ENCODE measurements at regions not wholly inside any gene's neighbourhood (a gene's known extent, or its start where the extent isn't known, plus 50 kb on each side); places are given as distances from the start of the nearest gene placed in this dataset.

DNA sequence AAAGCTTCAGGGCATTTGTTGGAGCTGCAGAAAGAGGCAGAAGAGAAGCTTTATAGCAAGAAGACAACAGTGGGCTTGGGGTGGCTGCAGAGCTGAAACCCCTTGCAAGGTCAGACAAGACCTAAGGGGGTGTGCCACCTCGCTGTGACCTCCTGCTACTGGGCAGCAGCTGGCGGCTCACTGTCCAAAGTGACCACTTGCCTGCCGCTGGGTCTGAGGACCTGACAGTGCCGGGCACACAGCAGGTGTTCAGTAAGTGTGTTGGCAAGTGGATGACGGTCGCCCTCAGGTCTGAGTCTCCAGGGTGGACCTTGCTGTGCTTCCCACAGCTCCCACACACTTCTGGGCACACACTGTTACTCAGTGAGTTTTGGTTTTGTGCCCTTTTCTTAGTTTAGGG lies 336.5 kb downstream of the C16orf95 start (continued):
- TF ChIP-seq GABPB1 (CRISPR knock-in tag; IDR thresholded peaks at IDR 0.05) (no peak), CREB1 (CRISPR knock-in tag; IDR thresholded peaks at IDR 0.05) (no peak), ZNF416 (CRISPR knock-in tag; IDR thresholded peaks at IDR 0.05) (no peak), ZNF232 (CRISPR knock-in tag; IDR thresholded peaks at IDR 0.05) (no peak)

DNA sequence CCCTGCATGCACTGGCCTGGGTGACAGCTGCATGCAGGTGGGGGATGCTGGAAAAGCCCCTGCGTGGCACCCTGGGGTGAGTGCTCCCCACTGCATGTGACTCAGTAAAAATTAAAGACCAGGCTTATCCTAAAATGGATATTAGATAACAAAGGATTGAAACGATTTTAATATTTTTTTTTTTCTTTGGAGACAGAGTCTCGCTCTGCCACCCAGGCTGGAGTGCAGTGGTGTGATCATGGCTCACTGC lies 334.9 kb downstream of the C16orf95 start:
- H3K4me1 Mint-ChIP-seq: peaks cover 8% of the 10 kb centered on the region
- no peak for TF ChIP-seq RELA (CRISPR knock-in tag; IDR thresholded peaks at IDR 0.05; ENCODE audit: borderline replicate concordance)
- TF ChIP-seq ZBTB21 (CRISPR knock-in tag; IDR thresholded peaks at IDR 0.05; ENCODE audit: borderline replicate concordance): no peak
- no peak for TF ChIP-seq NR2C2 (CRISPR knock-in tag; IDR thresholded peaks at IDR 0.05)
- no peak for TF ChIP-seq ESRRA (CRISPR knock-in tag; IDR thresholded peaks at IDR 0.05; ENCODE audit: borderline replicate concordance)
- no peak for TF ChIP-seq ZNF396 (CRISPR knock-in tag; IDR thresholded peaks at IDR 0.05; ENCODE audit: borderline replicate concordance)
- no peak for TF ChIP-seq TP53 (CRISPR knock-in tag; IDR thresholded peaks at IDR 0.05)
- TF ChIP-seq ATF1 (CRISPR knock-in tag; IDR thresholded peaks at IDR 0.05): no peak
- no peak for ATAC-seq
- no peaks in the 10 kb centered on the region for H3K27me3 Mint-ChIP-seq (ENCODE audit: low read depth)
- ChIA-PET CTCF (no interaction called here), POLR2A (no interaction called here)
- DNase-seq (ENCODE audit: low spot score): no peak
- no peaks in the 10 kb centered on the region for H3K9me3 Mint-ChIP-seq
- H3K27ac Mint-ChIP-seq: no peak overlapping the region
- no peaks in the 10 kb centered on the region for H3K36me3 Mint-ChIP-seq
- no peak overlapping the region for H3K4me3 Mint-ChIP-seq

DNA sequence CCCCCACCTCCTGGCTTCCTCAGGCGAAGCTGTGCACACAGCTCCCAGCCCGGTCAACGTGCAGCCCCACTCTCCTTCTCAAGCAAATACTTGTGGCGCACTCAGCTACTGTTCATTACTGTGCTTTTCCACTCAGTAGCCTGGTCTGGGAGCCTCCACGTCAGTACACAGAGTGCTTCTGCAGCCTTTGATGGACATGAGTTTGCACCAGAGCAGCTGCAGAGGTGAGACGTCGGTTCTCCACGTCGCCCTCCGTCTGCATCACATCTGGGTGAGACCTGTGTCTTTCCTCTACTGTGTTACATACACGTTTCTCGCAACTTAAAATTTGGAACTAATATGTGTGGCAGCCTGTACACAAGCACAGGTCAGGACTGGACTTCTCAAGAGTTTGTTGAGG lies 334.3 kb downstream of the C16orf95 start:
- TF ChIP-seq GRHL2 (CRISPR knock-in tag; IDR thresholded peaks at IDR 0.05; ENCODE audit: insufficient replicate concordance, severe bottlenecking): no peak
- no peak for TF ChIP-seq SP1 (CRISPR knock-in tag; conservative IDR thresholded peaks at IDR 0.05)
- TF ChIP-seq OVOL2 (CRISPR knock-in tag; IDR thresholded peaks at IDR 0.05; ENCODE audit: borderline replicate concordance): no peak
- no peak for TF ChIP-seq GTF2I (CRISPR knock-in tag; conservative IDR thresholded peaks at IDR 0.05)
- TF ChIP-seq, protein P1, sequence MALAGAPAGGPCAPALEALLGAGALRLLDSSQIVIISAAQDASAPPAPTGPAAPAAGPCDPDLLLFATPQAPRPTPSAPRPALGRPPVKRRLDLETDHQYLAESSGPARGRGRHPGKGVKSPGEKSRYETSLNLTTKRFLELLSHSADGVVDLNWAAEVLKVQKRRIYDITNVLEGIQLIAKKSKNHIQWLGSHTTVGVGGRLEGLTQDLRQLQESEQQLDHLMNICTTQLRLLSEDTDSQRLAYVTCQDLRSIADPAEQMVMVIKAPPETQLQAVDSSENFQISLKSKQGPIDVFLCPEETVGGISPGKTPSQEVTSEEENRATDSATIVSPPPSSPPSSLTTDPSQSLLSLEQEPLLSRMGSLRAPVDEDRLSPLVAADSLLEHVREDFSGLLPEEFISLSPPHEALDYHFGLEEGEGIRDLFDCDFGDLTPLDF (CRISPR knock-in tag; IDR thresholded peaks at IDR 0.05): no peak
- TF ChIP-seq, protein P2, sequence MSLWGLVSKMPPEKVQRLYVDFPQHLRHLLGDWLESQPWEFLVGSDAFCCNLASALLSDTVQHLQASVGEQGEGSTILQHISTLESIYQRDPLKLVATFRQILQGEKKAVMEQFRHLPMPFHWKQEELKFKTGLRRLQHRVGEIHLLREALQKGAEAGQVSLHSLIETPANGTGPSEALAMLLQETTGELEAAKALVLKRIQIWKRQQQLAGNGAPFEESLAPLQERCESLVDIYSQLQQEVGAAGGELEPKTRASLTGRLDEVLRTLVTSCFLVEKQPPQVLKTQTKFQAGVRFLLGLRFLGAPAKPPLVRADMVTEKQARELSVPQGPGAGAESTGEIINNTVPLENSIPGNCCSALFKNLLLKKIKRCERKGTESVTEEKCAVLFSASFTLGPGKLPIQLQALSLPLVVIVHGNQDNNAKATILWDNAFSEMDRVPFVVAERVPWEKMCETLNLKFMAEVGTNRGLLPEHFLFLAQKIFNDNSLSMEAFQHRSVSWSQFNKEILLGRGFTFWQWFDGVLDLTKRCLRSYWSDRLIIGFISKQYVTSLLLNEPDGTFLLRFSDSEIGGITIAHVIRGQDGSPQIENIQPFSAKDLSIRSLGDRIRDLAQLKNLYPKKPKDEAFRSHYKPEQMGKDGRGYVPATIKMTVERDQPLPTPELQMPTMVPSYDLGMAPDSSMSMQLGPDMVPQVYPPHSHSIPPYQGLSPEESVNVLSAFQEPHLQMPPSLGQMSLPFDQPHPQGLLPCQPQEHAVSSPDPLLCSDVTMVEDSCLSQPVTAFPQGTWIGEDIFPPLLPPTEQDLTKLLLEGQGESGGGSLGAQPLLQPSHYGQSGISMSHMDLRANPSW (CRISPR knock-in tag; conservative IDR thresholded peaks at IDR 0.05; ENCODE audit: low read depth): no peak
- no peak for TF ChIP-seq JAZF1 (CRISPR knock-in tag; IDR thresholded peaks at IDR 0.05)
- no peak for TF ChIP-seq ZNF263 (CRISPR knock-in tag; IDR thresholded peaks at IDR 0.05; ENCODE audit: low read depth)
- TF ChIP-seq, protein P3, sequence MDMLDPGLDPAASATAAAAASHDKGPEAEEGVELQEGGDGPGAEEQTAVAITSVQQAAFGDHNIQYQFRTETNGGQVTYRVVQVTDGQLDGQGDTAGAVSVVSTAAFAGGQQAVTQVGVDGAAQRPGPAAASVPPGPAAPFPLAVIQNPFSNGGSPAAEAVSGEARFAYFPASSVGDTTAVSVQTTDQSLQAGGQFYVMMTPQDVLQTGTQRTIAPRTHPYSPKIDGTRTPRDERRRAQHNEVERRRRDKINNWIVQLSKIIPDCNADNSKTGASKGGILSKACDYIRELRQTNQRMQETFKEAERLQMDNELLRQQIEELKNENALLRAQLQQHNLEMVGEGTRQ (CRISPR knock-in tag; IDR thresholded peaks at IDR 0.05): no peak
- TF ChIP-seq, protein P4, sequence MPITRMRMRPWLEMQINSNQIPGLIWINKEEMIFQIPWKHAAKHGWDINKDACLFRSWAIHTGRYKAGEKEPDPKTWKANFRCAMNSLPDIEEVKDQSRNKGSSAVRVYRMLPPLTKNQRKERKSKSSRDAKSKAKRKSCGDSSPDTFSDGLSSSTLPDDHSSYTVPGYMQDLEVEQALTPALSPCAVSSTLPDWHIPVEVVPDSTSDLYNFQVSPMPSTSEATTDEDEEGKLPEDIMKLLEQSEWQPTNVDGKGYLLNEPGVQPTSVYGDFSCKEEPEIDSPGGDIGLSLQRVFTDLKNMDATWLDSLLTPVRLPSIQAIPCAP (CRISPR knock-in tag; IDR thresholded peaks at IDR 0.05): no peak
- TF ChIP-seq JUN (CRISPR knock-in tag; IDR thresholded peaks at IDR 0.05): no peak
- no peak for TF ChIP-seq ZNF121 (CRISPR knock-in tag; IDR thresholded peaks at IDR 0.05)
- no peak for TF ChIP-seq NFYB (CRISPR knock-in tag; conservative IDR thresholded peaks at IDR 0.05; ENCODE audit: low read depth)
- no peak for TF ChIP-seq KAT7 (CRISPR knock-in tag; IDR thresholded peaks at IDR 0.05; ENCODE audit: borderline replicate concordance)
- Mint-ChIP-seq H3K4me1 (peaks cover 8% of the 10 kb centered on the region), H3K36me3 (no peaks in the 10 kb centered on the region), H3K27ac (no peak overlapping the region), H3K4me3 (no peak overlapping the region), H3K27me3 (ENCODE audit: low read depth) (no peaks in the 10 kb centered on the region), H3K9me3 (no peaks in the 10 kb centered on the region)
- ATAC-seq (no peak), DNase-seq (ENCODE audit: low spot score) (no peak)
- ChIA-PET CTCF (interaction anchor here (0.6 kb wide), 1 partner anchor 89 kb away, joined by 4 read pairs; no protein-coding TSS in a partner anchor), POLR2A (no interaction called here)
